ENCODE measurements at regions not wholly inside any gene's neighbourhood (a gene's known extent, or its start where the extent isn't known, plus 50 kb on each side); places are given as distances from the start of the nearest gene placed in this dataset.

DNA sequence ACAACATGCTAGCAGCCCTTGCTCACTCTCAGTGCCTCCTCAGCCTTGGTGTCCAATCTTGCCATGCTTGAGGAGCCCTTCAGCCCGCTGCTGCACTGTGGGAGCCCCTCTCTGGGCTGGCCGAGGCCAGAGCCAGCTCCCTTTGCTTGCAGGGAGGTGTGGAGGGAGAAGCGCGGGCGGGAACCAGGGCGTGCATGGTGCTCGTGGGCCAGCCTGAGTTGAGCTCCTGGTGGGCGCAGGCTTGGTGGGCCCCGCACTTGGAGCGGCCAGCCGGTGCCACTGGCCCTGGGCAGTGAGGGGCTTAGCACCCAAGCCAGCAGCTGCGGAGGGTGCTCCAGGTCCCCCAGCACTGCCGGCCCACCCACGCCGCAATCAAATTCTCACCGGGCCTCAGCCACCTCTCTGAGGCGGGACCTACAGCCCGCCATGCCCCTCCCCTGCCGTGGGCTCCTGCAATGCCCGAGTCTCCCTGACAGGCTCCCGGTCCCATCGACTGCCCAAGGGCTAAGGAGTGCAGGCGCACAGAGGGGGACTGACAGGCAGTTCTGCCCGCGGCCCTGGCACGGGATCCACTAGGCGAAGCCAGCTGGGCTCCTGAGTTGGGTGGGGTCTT, 333.5 kb downstream of the KCNN2 start:
- no peaks in the 10 kb centered on the region for H3K36me3 ChIP-seq
- no peaks in the 10 kb centered on the region for H3K4me1 ChIP-seq
- H3K27ac ChIP-seq: no peak overlapping the region
- H3K4me3 ChIP-seq: no peak overlapping the region
- H3K9me3 ChIP-seq: peaks cover 0 to 8% of the 10 kb centered on the region in 2 donors
- no peak for DNase-seq (ENCODE audit: low spot score in 2 of 2)
- no peak for TF ChIP-seq POLR2A (IDR thresholded peaks at IDR 0.05)
- TF ChIP-seq POLR2AphosphoS5 (IDR thresholded peaks at IDR 0.05): no peak
- TF ChIP-seq, protein P1, sequence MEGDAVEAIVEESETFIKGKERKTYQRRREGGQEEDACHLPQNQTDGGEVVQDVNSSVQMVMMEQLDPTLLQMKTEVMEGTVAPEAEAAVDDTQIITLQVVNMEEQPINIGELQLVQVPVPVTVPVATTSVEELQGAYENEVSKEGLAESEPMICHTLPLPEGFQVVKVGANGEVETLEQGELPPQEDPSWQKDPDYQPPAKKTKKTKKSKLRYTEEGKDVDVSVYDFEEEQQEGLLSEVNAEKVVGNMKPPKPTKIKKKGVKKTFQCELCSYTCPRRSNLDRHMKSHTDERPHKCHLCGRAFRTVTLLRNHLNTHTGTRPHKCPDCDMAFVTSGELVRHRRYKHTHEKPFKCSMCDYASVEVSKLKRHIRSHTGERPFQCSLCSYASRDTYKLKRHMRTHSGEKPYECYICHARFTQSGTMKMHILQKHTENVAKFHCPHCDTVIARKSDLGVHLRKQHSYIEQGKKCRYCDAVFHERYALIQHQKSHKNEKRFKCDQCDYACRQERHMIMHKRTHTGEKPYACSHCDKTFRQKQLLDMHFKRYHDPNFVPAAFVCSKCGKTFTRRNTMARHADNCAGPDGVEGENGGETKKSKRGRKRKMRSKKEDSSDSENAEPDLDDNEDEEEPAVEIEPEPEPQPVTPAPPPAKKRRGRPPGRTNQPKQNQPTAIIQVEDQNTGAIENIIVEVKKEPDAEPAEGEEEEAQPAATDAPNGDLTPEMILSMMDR (IDR thresholded peaks at IDR 0.05): no peak
- H3K27me3 ChIP-seq: no peaks in the 10 kb centered on the region
- intact Hi-C loops (cut with DNase I; ENCODE audit: low total_unique reads): loop anchor here (5.0 kb wide), 1 partner anchor 423 kb away; no protein-coding TSS in a partner anchor

DNA sequence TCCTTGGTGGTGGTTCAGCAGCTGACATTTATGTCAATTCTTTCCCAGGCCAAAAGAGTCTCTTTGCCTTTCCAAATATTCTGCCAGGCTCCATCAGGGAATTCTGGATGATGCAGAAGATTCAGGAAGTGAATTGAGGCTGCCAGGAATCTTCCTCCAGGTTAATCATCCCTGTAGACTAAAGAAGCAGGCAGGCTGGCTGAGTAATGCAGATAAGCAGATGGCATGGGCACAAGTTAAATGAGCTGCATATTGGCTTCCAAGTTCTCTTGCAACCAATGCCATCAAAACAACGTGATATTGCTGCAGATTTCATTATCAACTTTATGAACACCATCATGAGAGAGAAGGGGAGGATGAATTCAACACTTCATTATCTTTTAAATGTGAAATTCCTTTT, 324.5 kb downstream of the KCNN2 start:
- Histone ChIP-seq H3K4me1 (no peaks in the 10 kb centered on the region), H3K27me3 (no peaks in the 10 kb centered on the region), H3K4me3 (no peak overlapping the region), H3K27ac (no peak overlapping the region), H3K36me3 (no peaks in the 10 kb centered on the region), H3K9me3 (no peaks in the 10 kb centered on the region)
- intact Hi-C loops (cut with DNase I; ENCODE audit: low total_unique reads): no loop called here
- TF ChIP-seq, protein P1 (IDR thresholded peaks at IDR 0.05): no peak
- no peak for TF ChIP-seq POLR2A (IDR thresholded peaks at IDR 0.05)
- no peak for TF ChIP-seq POLR2AphosphoS5 (IDR thresholded peaks at IDR 0.05)
- DNase-seq (ENCODE audit: low spot score in 2 of 2): no peak

GRCh38 chr5:114678778-114679177, 316.9 kb downstream of the KCNN2 start:
- no peak overlapping the region for H3K4me3 ChIP-seq
- no peaks in the 10 kb centered on the region for H3K4me1 ChIP-seq
- intact Hi-C loops (cut with DNase I; ENCODE audit: low total_unique reads): no loop called here
- no peak overlapping the region for H3K27ac ChIP-seq
- no peaks in the 10 kb centered on the region for H3K36me3 ChIP-seq
- no peaks in the 10 kb centered on the region for H3K27me3 ChIP-seq
- DNase-seq (ENCODE audit: low spot score in 2 of 2): no peak
- no peaks in the 10 kb centered on the region for H3K9me3 ChIP-seq
- TF ChIP-seq POLR2AphosphoS5 (IDR thresholded peaks at IDR 0.05) (no peak), POLR2A (IDR thresholded peaks at IDR 0.05) (no peak)
- TF ChIP-seq, protein P1 (IDR thresholded peaks at IDR 0.05): no peak

- H3K9me3 ChIP-seq: no peaks in the 10 kb centered on the region
- TF ChIP-seq POLR2AphosphoS5 (IDR thresholded peaks at IDR 0.05) (no peak), POLR2A (IDR thresholded peaks at IDR 0.05) (no peak)
- TF ChIP-seq, protein P1 (IDR thresholded peaks at IDR 0.05): no peak
- intact Hi-C loops (cut with DNase I; ENCODE audit: low total_unique reads): no loop called here
- no peak overlapping the region for H3K4me3 ChIP-seq
- H3K36me3 ChIP-seq: no peaks in the 10 kb centered on the region
- no peaks in the 10 kb centered on the region for H3K4me1 ChIP-seq
- H3K27me3 ChIP-seq: no peaks in the 10 kb centered on the region
- H3K27ac ChIP-seq: no peak overlapping the region
- no peak for DNase-seq (ENCODE audit: low spot score in 2 of 2)
These were observed 303.7 kb downstream of the KCNN2 start for GRCh38 chr5:114665551-114665950.

- Histone ChIP-seq H3K4me3 (no peak overlapping the region), H3K9me3 (no peaks in the 10 kb centered on the region), H3K4me1 (no peaks in the 10 kb centered on the region), H3K27ac (no peak overlapping the region), H3K36me3 (no peaks in the 10 kb centered on the region), H3K27me3 (no peaks in the 10 kb centered on the region)
- intact Hi-C loops (cut with DNase I; ENCODE audit: low total_unique reads): no loop called here
- DNase-seq (ENCODE audit: low spot score in 2 of 2): no peak
- TF ChIP-seq POLR2A (IDR thresholded peaks at IDR 0.05) (no peak), POLR2AphosphoS5 (IDR thresholded peaks at IDR 0.05) (no peak)
- TF ChIP-seq, protein P1 (IDR thresholded peaks at IDR 0.05): no peak
These were observed 298.9 kb downstream of the KCNN2 start for GRCh38 chr5:114660791-114661190.

Measured in breast epithelium (tissue), 4 donors.